ENCODE measurements at regions not wholly inside any gene's neighbourhood (a gene's known extent, or its start where the extent isn't known, plus 50 kb on each side); places are given as distances from the start of the nearest gene placed in this dataset.

GRCh38 chr4:115279330-115279729 is 165.9 kb upstream of the NDST4 start:
- intact Hi-C loops (cut with DNase I; ENCODE audit: low total_unique reads), result no loop called here
- WGBS, 2 donors, result 42 to 43% methylated on average over 2 of the region's 2 CpGs
- no peak overlapping the region for H3K4me3 ChIP-seq (ENCODE audit: low read depth, poor library complexity, severe bottlenecking)
- TF ChIP-seq POLR2A (IDR thresholded peaks at IDR 0.05) (no peak), CTCF (IDR thresholded peaks at IDR 0.05) (no peak)
- DNase-seq (ENCODE audit: low spot score in 2 of 2), result no peak

- no peak for DNase-seq (ENCODE audit: low spot score in 2 of 2)
- TF ChIP-seq POLR2A (IDR thresholded peaks at IDR 0.05), result no peak
- TF ChIP-seq CTCF (IDR thresholded peaks at IDR 0.05), result no peak
- 79 to 83% methylated on average over 1 of the region's 1 CpG for WGBS, 2 donors
- intact Hi-C loops (cut with DNase I; ENCODE audit: low total_unique reads), result no loop called here
- H3K4me3 ChIP-seq (ENCODE audit: low read depth, poor library complexity, severe bottlenecking), result no peak overlapping the region
Observed at GRCh38 chr4:115278830-115279229, 165.4 kb upstream of the NDST4 start.

- H3K4me3 ChIP-seq (ENCODE audit: low read depth, poor library complexity, severe bottlenecking), result no peak overlapping the region
- intact Hi-C loops (cut with DNase I; ENCODE audit: low total_unique reads), result no loop called here
- DNase-seq (ENCODE audit: low spot score in 2 of 2), result no peak
- TF ChIP-seq POLR2A (IDR thresholded peaks at IDR 0.05), result no peak
- TF ChIP-seq CTCF (IDR thresholded peaks at IDR 0.05), result no peak
- 57 to 78% methylated on average over 2 of the region's 2 CpGs for WGBS, 2 donors
Observed at GRCh38 chr4:115275615-115276014, 162.2 kb upstream of the NDST4 start.

- no peak overlapping the region for H3K4me3 ChIP-seq (ENCODE audit: low read depth, poor library complexity, severe bottlenecking)
- TF ChIP-seq CTCF (IDR thresholded peaks at IDR 0.05) (no peak), POLR2A (IDR thresholded peaks at IDR 0.05) (no peak)
- intact Hi-C loops (cut with DNase I; ENCODE audit: low total_unique reads), result no loop called here
- no peak for DNase-seq (ENCODE audit: low spot score in 2 of 2)
Observed at GRCh38 chr4:115274545-115274944, 161.1 kb upstream of the NDST4 start.

GRCh38 chr4:115272594-115272993 is 159.2 kb upstream of the NDST4 start:
- DNase-seq (ENCODE audit: low spot score in 2 of 2), result no peak
- intact Hi-C loops (cut with DNase I; ENCODE audit: low total_unique reads), result no loop called here
- TF ChIP-seq CTCF (IDR thresholded peaks at IDR 0.05) (no peak), POLR2A (IDR thresholded peaks at IDR 0.05) (no peak)
- no peak overlapping the region for H3K4me3 ChIP-seq (ENCODE audit: low read depth, poor library complexity, severe bottlenecking)
- 88 to 94% methylated on average over 2 of the region's 2 CpGs for WGBS, 2 donors

- intact Hi-C loops (cut with DNase I; ENCODE audit: low total_unique reads), result no loop called here
- TF ChIP-seq POLR2A (IDR thresholded peaks at IDR 0.05) (no peak), CTCF (IDR thresholded peaks at IDR 0.05) (no peak)
- no peak for DNase-seq (ENCODE audit: low spot score in 2 of 2)
- H3K4me3 ChIP-seq (ENCODE audit: low read depth, poor library complexity, severe bottlenecking), result no peak overlapping the region
- 58 to 66% methylated on average over 1 of the region's 1 CpG for WGBS, 2 donors
Observed at GRCh38 chr4:115272185-115272584, 158.8 kb upstream of the NDST4 start.

Data from lower leg skin (tissue), 4 donors.